Keratinocyte (primary cell): ENCODE measurements at regions not wholly inside any gene's neighbourhood (a gene's known extent, or its start where the extent isn't known, plus 50 kb on each side); places are given as distances from the start of the nearest gene placed in this dataset.

Experiments used
- EZH2 ChIP-seq: IDR thresholded peaks from one replicate; pipeline ENCODE4 v1.6.1; 2012; ENCODE audit warnings: inconsistent platforms, mild to moderate bottlenecking, low read length, moderate library complexity
- TF ChIP-seq, protein P1 (sequence below), 3 experiments: IDR thresholded peaks in 1 of 3; conservative IDR thresholded peaks in 1 of 3; optimal IDR thresholded peaks in 1 of 3; 2 replicates in 2 of 3; 3 replicates in 1 of 3; pipeline versions ENCODE3 to v1.5.1; 2011; ENCODE audit warnings: low read length in 3 of 3, mild to moderate bottlenecking in 3 of 3, moderate library complexity in 2 of 3, control low read depth in 1 of 3, inconsistent platforms in 1 of 3; ENCODE audit not compliant: insufficient read depth in 2 of 3; ENCODE audit errors: extremely low read depth in 1 of 3

DNA sequence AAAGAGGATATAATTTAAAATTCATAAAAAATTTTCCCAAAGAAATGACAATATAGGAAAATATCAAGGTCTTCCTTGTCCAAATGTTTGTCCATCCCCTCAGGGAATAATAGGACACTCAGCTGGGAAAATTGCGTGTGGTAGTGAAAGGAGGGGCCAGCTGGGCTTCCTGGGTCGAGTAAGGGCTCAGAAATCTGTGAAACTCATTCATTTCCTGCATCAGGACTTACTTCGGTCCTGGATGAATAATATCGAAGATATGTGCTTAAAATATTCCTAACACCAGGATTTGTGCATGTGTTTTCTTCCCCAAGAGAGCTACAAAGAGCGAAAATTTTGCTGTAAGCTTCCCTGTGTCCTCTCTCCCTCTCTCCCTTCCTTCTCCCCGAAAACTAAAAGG lies 118.2 kb upstream of the GJE1 start:
- TF ChIP-seq, protein P1, sequence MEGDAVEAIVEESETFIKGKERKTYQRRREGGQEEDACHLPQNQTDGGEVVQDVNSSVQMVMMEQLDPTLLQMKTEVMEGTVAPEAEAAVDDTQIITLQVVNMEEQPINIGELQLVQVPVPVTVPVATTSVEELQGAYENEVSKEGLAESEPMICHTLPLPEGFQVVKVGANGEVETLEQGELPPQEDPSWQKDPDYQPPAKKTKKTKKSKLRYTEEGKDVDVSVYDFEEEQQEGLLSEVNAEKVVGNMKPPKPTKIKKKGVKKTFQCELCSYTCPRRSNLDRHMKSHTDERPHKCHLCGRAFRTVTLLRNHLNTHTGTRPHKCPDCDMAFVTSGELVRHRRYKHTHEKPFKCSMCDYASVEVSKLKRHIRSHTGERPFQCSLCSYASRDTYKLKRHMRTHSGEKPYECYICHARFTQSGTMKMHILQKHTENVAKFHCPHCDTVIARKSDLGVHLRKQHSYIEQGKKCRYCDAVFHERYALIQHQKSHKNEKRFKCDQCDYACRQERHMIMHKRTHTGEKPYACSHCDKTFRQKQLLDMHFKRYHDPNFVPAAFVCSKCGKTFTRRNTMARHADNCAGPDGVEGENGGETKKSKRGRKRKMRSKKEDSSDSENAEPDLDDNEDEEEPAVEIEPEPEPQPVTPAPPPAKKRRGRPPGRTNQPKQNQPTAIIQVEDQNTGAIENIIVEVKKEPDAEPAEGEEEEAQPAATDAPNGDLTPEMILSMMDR (optimal IDR thresholded peaks at IDR 0.05 in 1 of 3, IDR thresholded peaks at IDR 0.05 in 1 of 3, conservative IDR thresholded peaks at IDR 0.05 in 1 of 3; ENCODE audit: extremely low read depth in 1 of 3, insufficient read depth in 2 of 3, low read length in 3 of 3), result no peak
- TF ChIP-seq EZH2, result no peak
